Omental fat pad (tissue), 3 donors: ENCODE measurements at regions not wholly inside any gene's neighbourhood (a gene's known extent, or its start where the extent isn't known, plus 50 kb on each side); places are given as distances from the start of the nearest gene placed in this dataset.
A peak's percentile ranks its signal among the peaks of the same experiment; 100 is the strongest.
"Not testable (repeated sequence)": the region's sequence is repeated elsewhere in the genome, so short reads cannot be mapped to it uniquely, and the experiment has no call there.

Source experiments
- ATAC-seq: fragments of 150-250 bp; one replicate; pipeline ENCODE4 v1.9.1; 2016; ENCODE audit warnings: mild to moderate bottlenecking, moderate library complexity; ENCODE audit not compliant: low FRiP score
- DNase-seq: peaks from one replicate; pipeline ENCODE4 v3.0.0-alpha.2; 2019; ENCODE audit warnings: low spot score
- TF ChIP-seq, protein P1 (sequence below), 3 donors: fragments of 450-650 bp; IDR thresholded peaks; one replicate each; pipeline ENCODE4 v1.5.1; 2016 to 2017; ENCODE audit warnings: antibody characterized with exemption in 3 of 3, mild to moderate bottlenecking in 3 of 3, moderate library complexity in 2 of 3

DNA sequence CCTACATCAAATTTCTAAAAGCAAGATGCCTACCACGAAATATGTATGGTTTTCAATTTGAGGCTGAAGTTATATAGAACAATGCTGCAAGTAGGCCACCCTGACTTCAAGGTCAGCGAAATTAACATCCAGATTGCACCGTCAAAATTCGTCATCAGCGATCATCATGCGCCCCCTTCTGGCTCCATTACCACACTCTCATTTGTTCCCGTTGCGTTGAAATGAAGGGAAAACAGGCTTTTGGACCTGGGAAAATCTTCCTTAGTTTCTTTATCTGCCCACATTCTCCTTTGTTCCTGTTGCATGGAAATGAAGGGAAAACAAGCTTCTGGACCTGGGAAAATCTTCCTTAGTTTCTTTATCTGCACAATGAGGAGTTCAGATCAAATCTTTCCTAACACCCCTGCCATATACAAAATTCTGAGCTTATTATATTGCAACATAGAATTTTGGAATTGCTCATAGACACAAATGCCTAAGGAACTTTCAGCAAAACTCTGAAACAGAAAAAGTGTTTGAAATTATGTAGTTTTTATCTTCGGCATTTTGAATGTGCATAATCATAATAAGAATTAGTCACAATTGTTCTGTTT is 98.2 kb upstream of the PRKCQ start:
- DNase-seq (peak; percentile 49), ATAC-seq (peak; percentile 44)
- TF ChIP-seq, protein P1, sequence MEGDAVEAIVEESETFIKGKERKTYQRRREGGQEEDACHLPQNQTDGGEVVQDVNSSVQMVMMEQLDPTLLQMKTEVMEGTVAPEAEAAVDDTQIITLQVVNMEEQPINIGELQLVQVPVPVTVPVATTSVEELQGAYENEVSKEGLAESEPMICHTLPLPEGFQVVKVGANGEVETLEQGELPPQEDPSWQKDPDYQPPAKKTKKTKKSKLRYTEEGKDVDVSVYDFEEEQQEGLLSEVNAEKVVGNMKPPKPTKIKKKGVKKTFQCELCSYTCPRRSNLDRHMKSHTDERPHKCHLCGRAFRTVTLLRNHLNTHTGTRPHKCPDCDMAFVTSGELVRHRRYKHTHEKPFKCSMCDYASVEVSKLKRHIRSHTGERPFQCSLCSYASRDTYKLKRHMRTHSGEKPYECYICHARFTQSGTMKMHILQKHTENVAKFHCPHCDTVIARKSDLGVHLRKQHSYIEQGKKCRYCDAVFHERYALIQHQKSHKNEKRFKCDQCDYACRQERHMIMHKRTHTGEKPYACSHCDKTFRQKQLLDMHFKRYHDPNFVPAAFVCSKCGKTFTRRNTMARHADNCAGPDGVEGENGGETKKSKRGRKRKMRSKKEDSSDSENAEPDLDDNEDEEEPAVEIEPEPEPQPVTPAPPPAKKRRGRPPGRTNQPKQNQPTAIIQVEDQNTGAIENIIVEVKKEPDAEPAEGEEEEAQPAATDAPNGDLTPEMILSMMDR (IDR thresholded peaks at IDR 0.05): peak in 1 of 3 donors; percentile 46

DNA sequence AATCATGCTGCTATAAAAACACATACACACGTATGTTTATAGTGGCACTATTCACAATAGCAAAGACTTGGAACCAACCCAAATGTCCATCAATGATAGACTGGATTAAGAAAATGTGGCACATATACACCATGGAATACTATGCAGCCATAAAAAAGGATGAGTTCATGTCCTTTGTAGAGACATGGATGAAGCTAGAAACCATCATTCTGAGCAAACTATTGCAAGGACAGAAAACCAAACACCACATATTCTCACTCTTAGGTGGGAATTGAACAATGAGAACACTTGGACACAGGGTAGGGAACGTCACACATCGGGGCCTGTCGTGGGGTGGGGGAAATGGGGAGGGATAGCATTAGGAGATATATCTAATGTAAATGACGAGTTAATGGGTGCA is 97.1 kb upstream of the PRKCQ start:
- not testable (repeated sequence) for DNase-seq, ATAC-seq

GRCh38 chr10:6674291-6674690 is 94.2 kb upstream of the PRKCQ start:
- DNase-seq (no peak), ATAC-seq (no peak)
- TF ChIP-seq, protein P1 (IDR thresholded peaks at IDR 0.05): no peak

- TF ChIP-seq, protein P1 (IDR thresholded peaks at IDR 0.05): no peak
- ATAC-seq: no peak
These were observed 91.9 kb upstream of the PRKCQ start for GRCh38 chr10:6671976-6672375.

GRCh38 chr10:6669269-6669859 is 89.3 kb upstream of the PRKCQ start:
- TF ChIP-seq, protein P1 (IDR thresholded peaks at IDR 0.05): no peak
- DNase-seq (no peak), ATAC-seq (no peak)

More at GRCh38 chr10:6671976-6672375, 91.9 kb upstream of the PRKCQ start:
- no peak for DNase-seq

GRCh38 chr10:6667679-6668270 is 87.7 kb upstream of the PRKCQ start:
- ATAC-seq: no peak
- TF ChIP-seq, protein P1 (IDR thresholded peaks at IDR 0.05): no peak

DNA sequence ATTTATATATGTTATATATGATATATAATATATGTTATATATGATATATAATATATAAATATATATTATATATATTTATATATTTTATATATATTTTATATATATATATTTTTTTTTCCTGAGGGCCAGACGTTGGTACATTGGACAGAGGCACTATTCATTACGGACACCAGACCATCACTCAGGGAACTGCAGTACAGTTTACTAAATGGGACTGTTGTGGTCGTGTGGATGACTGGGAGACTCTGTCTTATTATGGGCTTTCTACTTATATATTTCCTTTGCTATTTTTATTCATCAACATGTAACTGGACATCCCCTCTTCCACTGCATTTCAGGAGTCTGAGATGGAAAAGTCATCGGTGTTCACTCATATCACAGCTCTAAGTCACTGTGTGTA is 87.1 kb upstream of the PRKCQ start:
- DNase-seq: no peak
- no peak for ATAC-seq
- TF ChIP-seq, protein P1 (IDR thresholded peaks at IDR 0.05): no peak

More at GRCh38 chr10:6667679-6668270, 87.7 kb upstream of the PRKCQ start:
- DNase-seq: no peak
